ENCODE measurements at regions not wholly inside any gene's neighbourhood (a gene's known extent, or its start where the extent isn't known, plus 50 kb on each side); places are given as distances from the start of the nearest gene placed in this dataset.

DNA sequence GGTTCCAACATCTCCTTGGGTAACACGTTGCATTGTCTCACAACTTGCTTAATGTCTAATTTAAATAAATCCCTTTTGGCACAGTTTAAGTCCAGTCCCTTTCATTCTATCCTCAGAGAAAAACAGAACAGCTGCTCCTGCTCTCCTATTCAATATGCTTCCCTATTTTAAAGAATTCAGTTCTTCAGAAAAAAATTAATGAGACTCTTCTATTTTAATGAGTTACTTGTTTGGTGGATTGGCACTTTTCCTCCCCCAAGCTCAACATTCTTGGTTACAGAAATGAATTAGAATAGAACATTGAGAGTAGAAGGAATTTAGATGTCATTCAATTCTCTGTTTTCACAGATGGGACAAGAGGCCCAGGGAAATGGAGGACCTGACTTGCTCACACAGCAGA, 116.9 kb upstream of the ATP8B1 start:
- no peak for DNase-seq (ENCODE audit: extremely low read depth, low read depth, low spot score)

DNA sequence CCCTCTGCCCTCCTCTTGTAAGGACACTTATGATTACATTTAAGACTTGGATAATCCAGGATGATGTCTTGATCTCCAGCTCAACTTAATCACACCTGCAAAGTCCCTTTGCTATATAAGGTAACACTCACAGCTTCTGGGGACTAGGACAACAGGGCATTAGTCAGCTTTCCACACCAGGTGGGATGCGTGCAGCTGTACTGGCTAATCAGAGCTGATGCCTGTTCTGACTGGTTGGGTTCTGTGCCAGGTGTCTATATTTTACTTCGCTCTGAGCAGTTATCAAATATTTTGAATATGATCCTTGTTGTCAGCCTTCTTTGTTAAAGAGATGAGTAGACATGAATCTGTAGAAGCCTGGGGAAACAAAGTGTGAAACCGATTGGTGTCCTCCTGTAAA, 115.5 kb upstream of the ATP8B1 start:
- no peak for DNase-seq (ENCODE audit: extremely low read depth, low read depth, low spot score)

DNA sequence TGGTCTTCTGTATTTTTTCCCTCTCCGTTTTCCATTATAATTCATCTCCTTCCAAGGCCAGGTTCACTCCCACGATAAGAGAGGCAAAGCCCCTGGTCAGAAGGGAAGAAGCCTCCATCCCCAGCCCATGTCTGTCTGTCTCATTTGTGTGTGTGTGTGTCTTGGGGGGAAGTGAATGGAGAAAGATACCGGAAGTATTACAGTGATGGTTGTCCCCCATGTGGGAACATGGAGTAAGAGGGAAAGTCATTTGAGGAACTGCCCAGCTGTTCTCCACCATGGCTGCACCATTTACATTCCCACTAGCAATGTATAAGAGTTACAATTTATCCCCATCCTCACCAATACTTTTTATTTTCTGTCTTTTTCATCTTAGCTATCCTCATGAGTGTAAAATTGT, 113.6 kb upstream of the ATP8B1 start:
- no peak for DNase-seq (ENCODE audit: extremely low read depth, low read depth, low spot score)

DNA sequence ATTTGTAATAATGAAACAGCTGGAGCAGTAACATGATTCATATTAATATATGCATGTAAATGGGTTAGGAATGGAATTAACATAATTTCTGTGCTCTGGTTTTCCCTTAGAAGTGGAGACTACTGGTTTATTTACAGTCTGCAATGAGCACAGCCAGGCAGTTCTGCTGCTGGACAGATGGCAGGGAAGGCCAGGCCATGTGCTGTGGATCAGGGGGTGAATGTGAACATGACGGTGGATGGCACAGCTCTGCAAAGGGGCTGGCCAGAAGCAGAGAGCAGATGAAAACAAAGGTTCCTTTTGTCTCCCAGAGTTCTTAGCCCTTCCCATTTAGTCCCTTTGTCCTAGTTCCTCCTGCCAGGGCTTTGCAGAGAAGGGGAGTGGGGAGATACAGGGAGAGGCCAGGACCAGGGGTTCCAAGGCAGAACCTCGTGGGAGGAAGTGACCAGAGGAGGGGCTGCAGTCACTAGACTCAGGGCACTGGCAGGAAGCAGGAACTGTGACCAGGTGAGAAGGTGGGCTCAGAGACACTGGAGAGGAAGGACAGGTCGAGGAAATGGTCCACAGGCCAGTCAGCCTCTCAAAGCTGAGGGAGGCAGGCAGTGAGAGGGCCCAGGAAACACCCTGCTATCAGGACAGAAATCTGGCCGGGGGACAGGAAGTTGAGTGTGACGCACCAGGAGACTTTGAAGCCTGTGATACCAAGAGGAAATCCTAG, 112.9 kb upstream of the ATP8B1 start:
- DNase-seq (ENCODE audit: extremely low read depth, low read depth, low spot score) = no peak

DNA sequence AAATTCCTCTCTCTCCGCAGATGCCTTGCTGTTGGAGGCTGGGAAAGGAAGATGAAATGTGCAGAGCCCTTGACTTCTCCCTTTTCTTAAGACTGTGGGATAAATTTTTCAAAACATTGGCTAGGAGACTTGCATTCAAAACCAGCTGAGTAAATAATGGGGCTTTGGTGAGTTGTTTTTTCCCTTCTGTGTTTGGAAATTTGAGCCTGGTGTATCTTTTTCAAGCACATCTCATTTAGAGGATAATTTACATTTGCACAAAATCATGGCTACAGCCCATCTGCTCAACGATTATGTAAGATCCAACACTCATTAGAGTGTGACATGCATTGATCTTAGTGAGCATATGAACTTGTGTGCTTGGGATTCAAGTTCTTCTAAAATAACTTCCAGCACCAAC, 112.1 kb upstream of the ATP8B1 start:
- no peak for DNase-seq (ENCODE audit: extremely low read depth, low read depth, low spot score)

DNA sequence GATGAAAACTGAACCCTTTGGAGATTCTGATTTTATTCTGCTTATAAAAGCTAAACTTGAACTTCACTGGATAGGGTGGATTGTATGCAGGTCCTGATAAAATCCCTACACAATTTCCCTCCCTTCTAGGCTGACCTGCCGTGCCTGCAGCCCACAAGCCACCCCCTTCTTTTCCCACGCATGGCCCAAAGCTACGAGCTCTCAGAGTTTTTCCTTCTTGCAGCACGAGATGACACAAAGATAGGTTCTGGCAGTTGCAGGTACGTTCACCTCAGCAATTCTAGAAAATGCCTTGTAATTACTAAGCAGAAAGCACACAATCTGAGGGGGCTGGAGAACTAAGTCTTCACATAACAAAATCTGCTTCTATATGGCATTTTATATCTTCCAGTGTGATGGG, 110.6 kb upstream of the ATP8B1 start:
- DNase-seq (ENCODE audit: extremely low read depth, low read depth, low spot score) = no peak

DNA sequence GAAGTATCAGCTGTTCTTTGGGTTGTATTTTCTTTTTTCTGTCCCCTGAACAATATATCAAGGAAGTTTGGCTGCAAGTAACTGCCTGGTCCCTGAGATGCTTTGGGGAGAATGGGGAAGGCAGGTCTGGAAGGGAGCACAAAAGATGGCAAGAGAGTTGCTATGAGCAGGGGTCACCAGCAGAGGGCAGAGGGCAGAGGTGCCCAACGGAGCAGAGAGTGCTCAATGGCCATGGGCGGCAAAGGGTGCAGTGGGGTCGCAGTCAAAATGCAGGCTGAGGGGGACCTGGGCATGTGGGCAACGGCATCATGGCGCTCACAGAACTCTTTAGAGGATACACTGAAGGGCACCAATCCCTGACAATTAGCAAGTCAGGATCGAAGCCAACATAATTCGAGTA, 107.7 kb upstream of the ATP8B1 start:
- DNase-seq (ENCODE audit: extremely low read depth, low read depth, low spot score) = no peak

DNA sequence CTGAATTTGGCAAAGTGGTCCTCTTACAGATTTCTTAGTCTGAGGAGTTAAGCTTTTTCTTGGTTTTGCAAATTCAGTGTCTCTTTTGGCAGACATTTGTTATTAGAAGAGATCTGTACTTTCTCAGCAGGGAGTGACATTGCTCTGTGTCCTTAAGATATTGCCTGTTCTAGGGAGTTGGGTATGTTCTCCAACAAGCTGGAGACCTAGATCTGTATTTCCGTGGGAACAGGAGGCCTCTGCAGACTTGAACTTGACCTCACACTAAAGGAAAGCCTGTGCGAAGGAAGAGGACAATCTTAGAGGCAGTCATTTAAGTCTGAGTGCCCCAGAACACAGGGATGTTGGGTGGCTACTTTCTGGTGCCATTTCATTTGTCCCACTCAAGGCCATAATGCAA, 107.0 kb upstream of the ATP8B1 start:
- DNase-seq (ENCODE audit: extremely low read depth, low read depth, low spot score) = no peak

DNA sequence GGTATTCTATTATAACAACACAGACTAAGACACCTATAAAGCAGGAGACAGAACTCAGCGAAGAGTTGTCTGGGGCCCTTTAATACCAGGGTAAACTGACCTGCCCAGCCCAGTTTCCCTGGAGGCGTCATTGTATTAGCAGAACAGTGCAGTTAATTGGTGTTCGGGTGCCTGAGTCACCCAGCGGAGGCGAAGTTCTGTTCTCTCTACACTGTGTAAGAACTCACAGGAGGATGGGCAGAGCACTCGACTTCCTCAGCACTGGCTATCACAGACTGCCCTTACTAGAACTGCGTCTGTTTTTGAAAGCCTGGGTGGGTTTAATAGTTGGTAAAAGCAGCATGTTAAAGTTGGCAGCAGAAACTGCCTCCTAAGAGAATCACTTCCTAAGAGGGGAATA, 106.5 kb upstream of the ATP8B1 start:
- DNase-seq (ENCODE audit: extremely low read depth, low read depth, low spot score) = no peak

DNA sequence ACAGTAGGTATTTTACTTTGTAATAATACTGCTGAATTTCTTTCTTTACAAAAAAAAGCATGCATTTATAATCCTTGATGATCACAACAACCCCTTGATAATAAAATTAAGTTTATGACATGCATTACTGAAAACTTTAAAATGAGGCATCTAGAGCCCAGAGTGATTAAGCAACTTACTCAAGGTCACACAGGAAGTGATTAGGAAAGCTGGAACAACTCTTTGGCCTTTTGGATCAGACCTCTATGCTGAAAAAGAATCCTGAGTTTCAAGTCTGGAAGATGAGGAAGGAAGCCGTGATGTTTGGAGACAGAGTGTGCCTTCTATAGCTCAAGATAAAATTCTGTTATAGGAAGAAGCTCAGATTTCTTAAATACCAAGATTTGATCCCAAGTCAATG, 105.0 kb upstream of the ATP8B1 start:
- DNase-seq (ENCODE audit: extremely low read depth, low read depth, low spot score) = no peak

DNA sequence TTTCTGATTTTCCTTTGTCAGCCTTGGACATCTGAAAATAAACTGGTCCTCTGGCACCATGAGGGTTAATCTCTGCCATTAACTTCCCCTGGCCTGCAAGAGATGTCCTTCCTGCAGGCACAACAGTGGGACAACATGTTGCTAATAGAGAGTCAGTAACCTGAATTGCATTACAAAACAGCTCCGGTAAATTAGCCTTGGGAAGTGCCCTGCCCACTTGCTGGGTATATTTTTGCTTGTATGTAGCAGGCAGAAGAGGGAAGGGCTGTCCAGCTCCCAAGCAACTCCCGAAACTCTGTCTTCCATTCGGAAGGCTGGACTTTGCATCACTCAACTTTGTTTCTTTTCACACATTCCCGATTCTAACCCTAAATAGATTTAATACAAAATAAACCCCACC, 104.4 kb upstream of the ATP8B1 start:
- no peak for DNase-seq (ENCODE audit: extremely low read depth, low read depth, low spot score)

DNA sequence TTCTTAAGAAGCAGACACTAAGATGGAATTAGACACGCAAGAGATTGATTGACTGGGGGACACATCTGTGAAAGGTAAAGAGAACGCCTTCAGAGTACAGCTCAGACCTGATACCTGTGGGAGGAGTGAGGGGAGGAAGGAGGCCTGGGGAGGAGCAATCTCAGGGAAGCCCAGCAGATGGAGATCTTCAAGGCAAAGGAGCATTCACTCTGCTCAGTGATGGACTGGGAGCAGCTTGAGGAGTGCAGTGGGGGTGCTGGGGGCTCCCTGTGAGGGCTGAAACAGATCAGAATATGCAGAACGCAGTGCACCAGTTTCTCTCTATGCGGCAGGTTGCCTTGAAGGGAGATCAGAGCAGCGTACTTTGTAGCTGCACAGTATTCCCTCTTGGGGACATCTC, 103.7 kb upstream of the ATP8B1 start:
- DNase-seq (ENCODE audit: extremely low read depth, low read depth, low spot score) = no peak

DNA sequence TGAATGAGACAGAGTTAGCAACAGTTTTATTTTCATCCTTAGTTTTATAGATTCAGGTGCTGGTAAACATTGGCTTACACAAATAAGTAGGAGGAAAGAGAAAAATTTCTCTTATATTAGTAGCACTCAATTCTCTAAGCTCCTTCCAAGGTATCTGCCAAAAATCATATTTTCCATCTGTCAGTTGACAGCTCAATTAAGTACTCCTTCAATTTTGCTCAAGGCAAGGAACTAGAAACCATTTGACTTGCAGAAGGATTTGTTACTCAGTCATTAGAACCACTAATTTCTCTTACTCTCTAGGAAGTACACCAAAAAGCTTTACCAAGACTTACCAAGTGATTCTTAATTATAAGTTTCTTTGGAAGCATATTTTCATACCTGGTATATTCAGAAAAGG, 101.4 kb upstream of the ATP8B1 start:
- no peak for DNase-seq (ENCODE audit: extremely low read depth, low read depth, low spot score)

DNA sequence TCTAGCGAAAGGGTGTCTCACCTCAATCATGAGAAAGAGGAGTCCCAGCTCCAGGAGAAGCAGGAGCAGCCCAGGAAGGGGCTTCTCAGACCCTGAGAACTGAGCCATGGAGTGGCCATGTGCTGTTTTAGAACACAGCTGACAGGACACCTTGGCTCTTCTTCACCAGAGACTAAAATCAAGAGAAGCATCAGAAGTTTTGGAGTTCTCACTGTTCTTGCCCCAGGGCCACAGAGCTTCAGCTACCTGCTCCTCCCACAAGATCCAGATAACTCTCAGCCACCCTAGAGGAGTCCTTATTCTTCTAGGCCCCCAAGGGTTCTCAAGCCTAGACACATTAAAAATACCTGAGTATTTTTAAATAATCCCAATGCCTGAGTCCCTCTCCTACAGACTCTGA, 99.6 kb upstream of the ATP8B1 start:
- DNase-seq (ENCODE audit: extremely low read depth, low read depth, low spot score) = no peak

DNA sequence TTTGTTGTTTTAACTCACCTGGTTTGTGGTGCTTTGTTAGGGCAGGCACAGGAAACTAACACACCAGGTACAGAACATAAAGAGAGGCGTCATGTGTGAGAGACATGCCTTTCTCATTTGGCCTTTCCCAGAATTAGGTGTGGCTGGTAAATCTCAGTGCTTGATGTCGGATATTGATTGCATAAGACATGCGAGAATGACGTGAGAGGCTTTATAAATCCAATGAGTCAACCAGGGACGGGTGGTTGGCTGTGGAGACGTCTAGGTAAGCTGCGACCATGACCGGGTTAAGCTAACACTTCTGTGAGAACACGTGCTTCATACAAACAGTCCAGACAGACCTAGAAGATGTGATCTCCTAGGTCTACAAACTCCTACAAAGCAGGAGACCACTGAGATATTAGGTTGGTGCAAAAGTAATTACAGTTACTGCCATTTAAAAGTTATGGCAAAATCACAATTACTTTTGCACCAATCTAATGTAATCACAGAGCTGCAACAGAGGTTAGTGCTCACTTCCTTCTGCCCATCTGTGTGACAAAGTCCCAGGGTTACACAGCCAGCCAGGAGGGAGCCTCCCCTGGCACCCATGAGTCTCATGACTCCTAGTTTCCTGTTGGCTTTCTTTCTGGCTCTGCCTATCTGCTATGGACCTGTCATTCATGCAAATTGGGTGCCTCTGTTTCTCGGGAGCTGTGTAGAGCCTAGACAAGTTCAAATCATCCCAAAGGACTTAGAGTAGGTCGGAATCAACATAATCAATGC, 98.9 kb upstream of the ATP8B1 start:
- no peak for DNase-seq (ENCODE audit: extremely low read depth, low read depth, low spot score)

DNA sequence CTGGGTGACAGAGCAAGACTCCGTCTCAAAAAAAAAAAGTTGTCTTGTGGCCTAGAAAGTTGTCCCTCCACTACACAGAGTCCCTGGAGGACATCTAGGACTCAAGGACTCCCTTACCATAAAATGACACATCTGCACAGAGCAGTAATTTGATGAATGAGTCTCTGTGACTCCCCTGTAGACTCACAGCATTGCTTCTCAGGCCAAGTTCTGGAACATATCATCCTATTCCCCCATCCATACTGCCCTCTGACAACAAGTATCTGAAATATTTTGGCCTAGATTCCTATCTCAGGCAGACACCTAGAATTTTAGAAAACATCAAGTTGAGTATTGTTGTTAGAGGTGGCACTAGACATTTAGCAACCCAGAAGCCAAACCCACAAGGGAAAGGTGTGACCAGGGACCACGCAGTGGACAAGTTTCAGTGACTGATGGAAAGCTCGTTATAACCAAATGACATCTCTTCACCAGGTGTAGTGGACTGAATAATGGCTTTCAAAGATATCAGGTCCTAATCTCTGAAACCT, 97.9 kb upstream of the ATP8B1 start:
- DNase-seq (ENCODE audit: extremely low read depth, low read depth, low spot score) = no peak

DNA sequence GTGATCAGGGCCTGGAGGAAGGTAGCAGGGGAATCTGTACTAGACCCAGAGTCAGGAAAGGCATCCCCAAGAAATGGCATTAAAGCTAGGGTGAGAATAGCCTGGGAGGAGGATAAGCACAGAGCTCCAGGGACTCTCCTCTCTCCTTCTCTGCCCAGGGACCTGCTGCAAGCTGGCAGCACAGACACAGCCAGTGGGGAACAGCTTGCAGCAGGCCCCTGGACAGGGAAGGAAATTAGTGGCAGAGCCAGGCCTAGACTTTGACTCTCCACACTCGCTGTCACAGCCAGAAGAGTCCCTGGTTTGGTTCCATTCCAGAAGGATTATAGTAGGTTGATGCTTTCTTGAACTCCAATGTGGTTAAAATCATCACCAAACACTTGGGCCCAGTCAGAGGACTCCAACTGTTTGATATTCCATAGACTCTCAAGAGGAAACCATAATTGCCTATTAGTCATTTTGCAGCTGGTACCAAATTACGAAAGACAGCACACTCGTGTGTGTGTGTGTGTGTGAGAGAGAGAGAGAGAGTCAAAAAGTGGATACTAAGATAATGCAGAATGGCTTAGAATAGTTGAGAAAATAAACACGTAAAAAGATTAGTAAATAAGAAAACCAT, 95.5 kb upstream of the ATP8B1 start:
- DNase-seq (ENCODE audit: extremely low read depth, low read depth, low spot score) = no peak

DNA sequence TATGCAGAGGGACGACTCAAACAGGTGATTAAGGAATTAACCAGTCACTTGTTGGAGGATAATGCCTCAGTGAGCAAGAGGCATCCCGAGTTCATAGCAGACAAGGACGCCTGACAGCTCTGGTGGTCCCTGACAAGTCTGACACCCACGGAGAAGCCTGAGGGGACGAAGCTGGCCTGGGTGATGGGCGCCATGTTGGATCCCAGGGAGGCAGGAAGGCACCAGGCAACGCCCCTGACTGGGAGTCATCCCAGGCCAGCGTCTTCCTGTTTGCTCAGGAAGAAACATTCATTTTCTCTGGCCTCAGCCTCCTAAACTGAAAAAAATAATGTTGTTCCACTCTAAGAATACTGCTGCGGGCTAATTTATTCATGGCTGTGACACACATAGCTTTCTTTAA, 92.1 kb upstream of the ATP8B1 start:
- no peak for DNase-seq (ENCODE audit: extremely low read depth, low read depth, low spot score)

DNA sequence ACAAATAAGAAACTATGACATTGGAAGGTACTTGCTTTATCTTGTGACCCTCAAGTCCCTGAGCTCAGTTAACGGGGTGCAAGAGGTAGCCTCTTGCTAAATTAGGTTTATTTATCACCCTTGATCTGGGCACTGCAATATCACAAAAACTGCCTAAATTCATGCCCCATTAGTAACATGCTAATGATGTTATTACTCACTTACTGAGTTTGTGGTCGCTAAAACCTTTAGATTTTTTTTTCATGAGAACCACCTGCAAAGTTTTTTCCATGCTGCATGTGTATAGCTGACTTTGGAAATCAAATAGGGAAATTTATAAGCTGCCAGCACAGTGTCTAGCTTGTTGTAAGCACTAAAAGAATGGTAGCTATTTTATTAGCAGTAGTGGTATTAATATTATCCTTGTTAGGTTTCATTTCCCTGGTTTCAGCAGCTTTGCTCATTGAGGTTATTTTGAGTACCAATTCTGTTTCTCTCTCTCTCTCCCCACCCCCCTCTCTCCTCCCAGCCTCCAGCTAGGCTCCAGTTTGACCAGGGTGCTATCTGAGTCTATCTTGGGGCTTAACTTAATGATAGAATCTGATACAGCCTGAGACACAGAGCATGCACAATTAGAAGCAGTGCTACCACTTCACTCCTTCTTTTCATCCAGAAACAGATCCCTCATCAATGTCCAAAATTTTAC, 88.7 kb upstream of the ATP8B1 start:
- no peak for DNase-seq (ENCODE audit: extremely low read depth, low read depth, low spot score)

DNA sequence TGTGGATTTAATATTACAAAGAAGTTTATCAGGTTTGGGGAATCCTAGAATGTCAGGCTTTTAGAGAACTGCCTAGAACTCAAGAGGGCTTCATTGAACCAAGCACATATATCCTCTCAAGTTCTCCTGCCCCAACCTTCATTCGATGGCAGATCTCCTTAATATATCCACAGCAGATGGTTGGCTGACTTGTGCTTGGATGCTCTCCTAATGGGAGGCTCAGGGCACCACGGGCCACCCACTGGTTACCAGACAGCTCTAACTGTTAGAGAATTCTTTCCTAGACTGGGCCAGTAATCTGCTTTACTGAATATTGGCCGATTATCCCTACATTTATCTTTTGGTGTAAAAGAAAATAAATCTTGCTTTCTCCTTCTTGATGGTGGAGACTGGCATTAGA, 87.2 kb upstream of the ATP8B1 start:
- DNase-seq (ENCODE audit: extremely low read depth, low read depth, low spot score) = no peak

DNA sequence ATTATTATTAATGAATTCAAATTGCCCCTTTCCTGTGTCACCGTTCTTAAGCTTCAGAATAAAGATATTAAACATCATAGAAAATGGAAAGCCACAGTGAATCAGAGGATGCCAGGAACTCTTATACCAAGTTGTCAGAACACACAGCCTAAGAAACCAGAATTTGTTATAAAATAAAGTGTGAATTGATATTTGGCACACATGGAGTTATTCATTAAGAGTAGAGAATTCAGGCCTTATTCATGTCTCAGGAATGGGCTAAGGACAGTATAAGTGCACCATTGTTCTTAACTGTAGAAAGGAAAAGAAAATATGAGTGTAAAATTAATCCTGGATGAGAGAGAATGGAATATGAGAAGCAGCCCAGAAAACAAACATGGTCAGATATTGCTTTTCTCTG, 86.7 kb upstream of the ATP8B1 start:
- DNase-seq (ENCODE audit: extremely low read depth, low read depth, low spot score) = no peak

All from glomerular endothelial cell (primary cell).